DMS153 (cell line): ENCODE measurements at regions not wholly inside any gene's neighbourhood (a gene's known extent, or its start where the extent isn't known, plus 50 kb on each side); places are given as distances from the start of the nearest gene placed in this dataset.
A peak's percentile ranks its signal among the peaks of the same experiment; 100 is the strongest.
"Not testable (repeated sequence)": the region's sequence is repeated elsewhere in the genome, so short reads cannot be mapped to it uniquely, and the experiment has no call there.

Experiments
- DNase-seq: peaks from one replicate; lab custom pipeline; 2025; lab: John Stamatoyannopoulos, UW

- no peak for DNase-seq
Measured at GRCh38 chr1:101547357-101547756, 310.5 kb downstream of the S1PR1 start.

- DNase-seq, result no peak
Measured at GRCh38 chr1:101548376-101548775, 311.6 kb downstream of the S1PR1 start.

GRCh38 chr1:101550581-101550980, 313.8 kb downstream of the S1PR1 start:
- no peak for DNase-seq

- DNase-seq, result no peak
Measured at GRCh38 chr1:101566883-101567538, 330.2 kb downstream of the S1PR1 start.

GRCh38 chr1:101567582-101568189, 330.9 kb downstream of the S1PR1 start:
- DNase-seq, result no peak

- DNase-seq, result no peak
Measured at GRCh38 chr1:101587741-101588140, 350.9 kb downstream of the S1PR1 start.

GRCh38 chr1:101588677-101589076, 351.9 kb downstream of the S1PR1 start:
- no peak for DNase-seq

- peak; percentile 92 for DNase-seq
Measured at GRCh38 chr1:101592845-101593244, 356.0 kb downstream of the S1PR1 start.

- DNase-seq, result no peak
Measured at GRCh38 chr1:101595881-101596374, 359.1 kb downstream of the S1PR1 start.

- DNase-seq, result not testable (repeated sequence)
Measured at GRCh38 chr1:101600615-101601014, 363.8 kb downstream of the S1PR1 start.

- no peak for DNase-seq
Measured at GRCh38 chr1:101603726-101604125, 366.9 kb downstream of the S1PR1 start.

- DNase-seq, result no peak
Measured at GRCh38 chr1:101605878-101606277, 369.1 kb downstream of the S1PR1 start.

- no peak for DNase-seq
Measured at GRCh38 chr1:101613546-101613945, 376.7 kb downstream of the S1PR1 start.

GRCh38 chr1:101618900-101619299, 377.8 kb downstream of the OLFM3 start:
- DNase-seq, result no peak

- DNase-seq, result peak; percentile 12
Measured at GRCh38 chr1:101632548-101633272, 364.0 kb downstream of the OLFM3 start.

- DNase-seq, result no peak
Measured at GRCh38 chr1:101645810-101646209, 350.9 kb downstream of the OLFM3 start.

GRCh38 chr1:101652484-101652883, 344.2 kb downstream of the OLFM3 start:
- no peak for DNase-seq

- no peak for DNase-seq
Measured at GRCh38 chr1:101653482-101653946, 343.2 kb downstream of the OLFM3 start.

GRCh38 chr1:101664726-101665125, 332.0 kb downstream of the OLFM3 start:
- DNase-seq, result no peak

GRCh38 chr1:101667761-101668160, 329.0 kb downstream of the OLFM3 start:
- no peak for DNase-seq

GRCh38 chr1:101683136-101683535, 313.6 kb downstream of the OLFM3 start:
- DNase-seq, result no peak

GRCh38 chr1:101683561-101683960, 313.2 kb downstream of the OLFM3 start:
- no peak for DNase-seq

GRCh38 chr1:101697072-101697471, 299.7 kb downstream of the OLFM3 start:
- no peak for DNase-seq
